ENCODE measurements at regions not wholly inside any gene's neighbourhood (a gene's known extent, or its start where the extent isn't known, plus 50 kb on each side); places are given as distances from the start of the nearest gene placed in this dataset.

DNA sequence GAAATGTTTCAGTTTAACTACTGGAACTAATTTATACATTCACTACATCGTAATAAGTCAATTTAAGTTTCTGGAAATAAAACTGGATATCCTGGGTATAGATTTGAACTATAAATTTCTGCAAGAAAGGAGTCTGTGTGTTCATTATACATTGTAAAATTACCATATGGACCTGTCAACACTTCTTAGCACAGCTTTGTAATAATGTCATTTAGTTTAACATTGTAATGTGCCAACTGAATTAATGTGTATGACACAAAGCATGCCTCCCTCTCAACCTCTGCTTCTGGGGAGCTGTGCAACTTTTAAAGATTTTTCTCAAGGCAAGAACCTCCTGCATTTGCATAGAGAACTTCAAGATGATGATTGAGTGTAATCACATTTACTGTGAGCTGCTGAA lies 213.7 kb upstream of the GALNT5 start:
- Histone ChIP-seq H3K9ac (ENCODE audit: insufficient read depth, low read depth, low read length) (no peak overlapping the region), H3K27me3 (ENCODE audit: control insufficient read depth in 1 of 2, insufficient read depth in 2 of 2, low read length in 2 of 2) (no peaks in the 10 kb centered on the region), H2AFZ (ENCODE audit: low read length) (no peak overlapping the region), H4K20me1 (ENCODE audit: insufficient read depth, low read length) (no peaks in the 10 kb centered on the region), H3K36me3 (replicated peaks in 1 of 2; ENCODE audit: control insufficient read depth in 1 of 2, insufficient read depth in 2 of 2, low read length in 2 of 2) (no peaks in the 10 kb centered on the region), H3K4me2 (ENCODE audit: low read depth, low read length) (no peak overlapping the region), H3K4me1 (ENCODE audit: insufficient read depth, low read length) (no peaks in the 10 kb centered on the region), H3K27ac (ENCODE audit: extremely low read length, insufficient read depth, low read length) (no peak overlapping the region), H3K9me3 (ENCODE audit: low read length) (no peaks in the 10 kb centered on the region), H3K79me2 (ENCODE audit: insufficient read depth, low read length) (no peaks in the 10 kb centered on the region), H3K4me3 (replicated peaks in 1 of 3; ENCODE audit: insufficient read depth in 1 of 3, low read depth in 2 of 3, low read length in 3 of 3) (no peak overlapping the region)
- in situ Hi-C loops (cut with HindIII; ENCODE audit: extremely low pct_ligation_motif_present, low pct_unique_long_range_greater_than_20kb) (no loop called here), intact Hi-C loops (cut with micrococcal nuclease; ENCODE audit: unreplicated experiment) (no loop called here)
- DNase-seq (ENCODE audit: low spot score) (no peak), FAIRE-seq (no peak), ATAC-seq (no peak)
- 0% methylated on average over 1 of the region's 1 CpG for WGBS (ENCODE audit: low lambda C conversion rate)
- no TSS peak for BruUV-seq (replicated peaks)
- ChIA-PET CTCF (ENCODE audit: low intra/inter-chr PET ratio, low total read pairs) (no interaction called here), POLR2A (no interaction called here)
- TF ChIP-seq, protein P1, sequence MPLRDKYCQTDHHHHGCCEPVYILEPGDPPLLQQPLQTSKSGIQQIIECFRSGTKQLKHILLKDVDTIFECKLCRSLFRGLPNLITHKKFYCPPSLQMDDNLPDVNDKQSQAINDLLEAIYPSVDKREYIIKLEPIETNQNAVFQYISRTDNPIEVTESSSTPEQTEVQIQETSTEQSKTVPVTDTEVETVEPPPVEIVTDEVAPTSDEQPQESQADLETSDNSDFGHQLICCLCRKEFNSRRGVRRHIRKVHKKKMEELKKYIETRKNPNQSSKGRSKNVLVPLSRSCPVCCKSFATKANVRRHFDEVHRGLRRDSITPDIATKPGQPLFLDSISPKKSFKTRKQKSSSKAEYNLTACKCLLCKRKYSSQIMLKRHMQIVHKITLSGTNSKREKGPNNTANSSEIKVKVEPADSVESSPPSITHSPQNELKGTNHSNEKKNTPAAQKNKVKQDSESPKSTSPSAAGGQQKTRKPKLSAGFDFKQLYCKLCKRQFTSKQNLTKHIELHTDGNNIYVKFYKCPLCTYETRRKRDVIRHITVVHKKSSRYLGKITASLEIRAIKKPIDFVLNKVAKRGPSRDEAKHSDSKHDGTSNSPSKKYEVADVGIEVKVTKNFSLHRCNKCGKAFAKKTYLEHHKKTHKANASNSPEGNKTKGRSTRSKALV (CRISPR knock-in tag; IDR thresholded peaks at IDR 0.05) = no peak
- TF ChIP-seq GATAD1 (CRISPR knock-in tag; IDR thresholded peaks at IDR 0.05) (no peak), HNRNPL (IDR thresholded peaks at IDR 0.05; ENCODE audit: low read depth, low read length) (no peak), ZNF777 (CRISPR knock-in tag; IDR thresholded peaks at IDR 0.05) (no peak), RNF2 (conservative IDR thresholded peaks at IDR 0.05; ENCODE audit: low read depth) (no peak), ZNF446 (CRISPR knock-in tag; IDR thresholded peaks at IDR 0.05) (no peak), ZNF367 (CRISPR knock-in tag; IDR thresholded peaks at IDR 0.05; ENCODE audit: borderline replicate concordance) (no peak), KLF11 (CRISPR knock-in tag; IDR thresholded peaks at IDR 0.05) (no peak)
- TF ChIP-seq, protein P2, sequence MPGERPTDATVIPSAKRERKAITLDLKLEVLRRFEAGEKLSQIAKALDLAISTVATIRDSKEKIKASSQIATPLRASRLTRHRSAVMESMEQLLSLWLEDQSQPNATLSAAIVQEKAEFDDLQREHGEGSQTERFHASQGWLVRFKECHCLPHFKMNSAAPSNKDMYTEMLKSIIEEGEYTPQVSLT (CRISPR knock-in tag; IDR thresholded peaks at IDR 0.05; ENCODE audit: borderline replicate concordance, low read depth) = no peak
- TF ChIP-seq, protein P3, sequence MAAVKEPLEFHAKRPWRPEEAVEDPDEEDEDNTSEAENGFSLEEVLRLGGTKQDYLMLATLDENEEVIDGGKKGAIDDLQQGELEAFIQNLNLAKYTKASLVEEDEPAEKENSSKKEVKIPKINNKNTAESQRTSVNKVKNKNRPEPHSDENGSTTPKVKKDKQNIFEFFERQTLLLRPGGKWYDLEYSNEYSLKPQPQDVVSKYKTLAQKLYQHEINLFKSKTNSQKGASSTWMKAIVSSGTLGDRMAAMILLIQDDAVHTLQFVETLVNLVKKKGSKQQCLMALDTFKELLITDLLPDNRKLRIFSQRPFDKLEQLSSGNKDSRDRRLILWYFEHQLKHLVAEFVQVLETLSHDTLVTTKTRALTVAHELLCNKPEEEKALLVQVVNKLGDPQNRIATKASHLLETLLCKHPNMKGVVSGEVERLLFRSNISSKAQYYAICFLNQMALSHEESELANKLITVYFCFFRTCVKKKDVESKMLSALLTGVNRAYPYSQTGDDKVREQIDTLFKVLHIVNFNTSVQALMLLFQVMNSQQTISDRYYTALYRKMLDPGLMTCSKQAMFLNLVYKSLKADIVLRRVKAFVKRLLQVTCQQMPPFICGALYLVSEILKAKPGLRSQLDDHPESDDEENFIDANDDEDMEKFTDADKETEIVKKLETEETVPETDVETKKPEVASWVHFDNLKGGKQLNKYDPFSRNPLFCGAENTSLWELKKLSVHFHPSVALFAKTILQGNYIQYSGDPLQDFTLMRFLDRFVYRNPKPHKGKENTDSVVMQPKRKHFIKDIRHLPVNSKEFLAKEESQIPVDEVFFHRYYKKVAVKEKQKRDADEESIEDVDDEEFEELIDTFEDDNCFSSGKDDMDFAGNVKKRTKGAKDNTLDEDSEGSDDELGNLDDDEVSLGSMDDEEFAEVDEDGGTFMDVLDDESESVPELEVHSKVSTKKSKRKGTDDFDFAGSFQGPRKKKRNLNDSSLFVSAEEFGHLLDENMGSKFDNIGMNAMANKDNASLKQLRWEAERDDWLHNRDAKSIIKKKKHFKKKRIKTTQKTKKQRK (IDR thresholded peaks at IDR 0.05; ENCODE audit: low read length) = no peak
- TF ChIP-seq, protein P4, sequence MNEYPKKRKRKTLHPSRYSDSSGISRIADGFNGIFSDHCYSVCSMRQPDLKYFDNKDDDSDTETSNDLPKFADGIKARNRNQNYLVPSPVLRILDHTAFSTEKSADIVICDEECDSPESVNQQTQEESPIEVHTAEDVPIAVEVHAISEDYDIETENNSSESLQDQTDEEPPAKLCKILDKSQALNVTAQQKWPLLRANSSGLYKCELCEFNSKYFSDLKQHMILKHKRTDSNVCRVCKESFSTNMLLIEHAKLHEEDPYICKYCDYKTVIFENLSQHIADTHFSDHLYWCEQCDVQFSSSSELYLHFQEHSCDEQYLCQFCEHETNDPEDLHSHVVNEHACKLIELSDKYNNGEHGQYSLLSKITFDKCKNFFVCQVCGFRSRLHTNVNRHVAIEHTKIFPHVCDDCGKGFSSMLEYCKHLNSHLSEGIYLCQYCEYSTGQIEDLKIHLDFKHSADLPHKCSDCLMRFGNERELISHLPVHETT (CRISPR knock-in tag; conservative IDR thresholded peaks at IDR 0.05) = no peak
- TF ChIP-seq, protein P5, sequence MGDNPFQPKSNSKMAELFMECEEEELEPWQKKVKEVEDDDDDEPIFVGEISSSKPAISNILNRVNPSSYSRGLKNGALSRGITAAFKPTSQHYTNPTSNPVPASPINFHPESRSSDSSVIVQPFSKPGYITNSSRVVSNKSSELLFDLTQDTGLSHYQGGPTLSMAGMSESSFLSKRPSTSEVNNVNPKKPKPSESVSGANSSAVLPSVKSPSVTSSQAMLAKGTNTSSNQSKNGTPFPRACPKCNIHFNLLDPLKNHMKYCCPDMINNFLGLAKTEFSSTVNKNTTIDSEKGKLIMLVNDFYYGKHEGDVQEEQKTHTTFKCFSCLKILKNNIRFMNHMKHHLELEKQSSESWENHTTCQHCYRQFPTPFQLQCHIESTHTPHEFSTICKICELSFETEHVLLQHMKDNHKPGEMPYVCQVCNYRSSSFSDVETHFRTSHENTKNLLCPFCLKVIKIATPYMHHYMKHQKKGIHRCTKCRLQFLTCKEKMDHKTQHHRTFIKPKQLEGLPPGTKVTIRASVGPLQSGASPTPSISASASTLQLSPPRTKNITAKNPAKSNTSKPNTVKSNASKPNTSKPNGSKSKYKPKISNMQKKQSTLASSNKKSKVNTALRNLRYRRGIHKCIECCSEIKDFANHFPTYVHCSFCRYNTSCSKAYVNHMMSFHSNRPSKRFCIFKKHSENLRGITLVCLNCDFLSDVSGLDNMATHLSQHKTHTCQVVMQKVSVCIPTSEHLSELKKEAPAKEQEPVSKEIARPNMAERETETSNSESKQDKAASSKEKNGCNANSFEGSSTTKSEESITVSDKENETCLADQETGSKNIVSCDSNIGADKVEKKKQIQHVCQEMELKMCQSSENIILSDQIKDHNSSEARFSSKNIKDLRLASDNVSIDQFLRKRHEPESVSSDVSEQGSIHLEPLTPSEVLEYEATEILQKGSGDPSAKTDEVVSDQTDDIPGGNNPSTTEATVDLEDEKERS (CRISPR knock-in tag; IDR thresholded peaks at IDR 0.05) = no peak

Data from HepG2 (cell line).